H1 (cell line): ENCODE measurements at regions not wholly inside any gene's neighbourhood (a gene's known extent, or its start where the extent isn't known, plus 50 kb on each side); places are given as distances from the start of the nearest gene placed in this dataset.
A peak's percentile ranks its signal among the peaks of the same experiment; 100 is the strongest.

Experiments
- CTCF ChIA-PET: fragments of 300-600 bp; sonication (Branson Sonifier 250); formaldehyde crosslinking; loops from one replicate; lab custom pipeline; 2021; ENCODE audit not compliant: partially characterized antibody; lab: Charles Lee
- POLR2A ChIA-PET: fragments of 300-600 bp; sonication (Branson Sonifier 250); formaldehyde crosslinking; loops from one replicate; lab custom pipeline; 2021; ENCODE audit warnings: inconsistent platforms; ENCODE audit not compliant: partially characterized antibody; lab: Charles Lee
- DNase-seq, 2 experiments: peaks; one replicate each; pipeline versions ENCODE4 v3.0.0 to v3.0.0-alpha.2; 2010 to 2022; ENCODE audit warnings: low spot score in 2 of 2, low read depth in 1 of 2, mixed read lengths in 1 of 2
- FAIRE-seq: peaks from 2 replicates; lab custom pipeline; 2011; peaks lifted over from hg19 to GRCh38; lab: Jason Lieb, UNC
- H2AFZ ChIP-seq: 2 replicates; pipeline ENCODE4 v1.8.1; 2012; ENCODE audit warnings: low read length, inconsistent platforms
- H2AK5ac ChIP-seq: 2 replicates; pipeline ENCODE4 v1.6.1; 2013; ENCODE audit warnings: low read depth, low read length
- H2BK120ac ChIP-seq: replicated peaks from 2 replicates; pipeline ENCODE3; 2013; ENCODE audit warnings: low read depth, low read length, inconsistent platforms
- H2BK12ac ChIP-seq: 2 replicates; pipeline ENCODE4 v1.6.1; 2013; ENCODE audit warnings: low read depth, low read length
- H2BK15ac ChIP-seq: 2 replicates; pipeline ENCODE4 v1.6.1; 2013; ENCODE audit warnings: low read length
- H2BK20ac ChIP-seq: 2 replicates; pipeline ENCODE4 v1.6.1; 2013; ENCODE audit warnings: low read length
- H2BK5ac ChIP-seq: 2 replicates; pipeline ENCODE4 v1.6.1; 2013; ENCODE audit warnings: low read depth, low read length
- H3K14ac ChIP-seq: 2 replicates; pipeline ENCODE4 v1.6.1; 2013; ENCODE audit warnings: inconsistent platforms; ENCODE audit not compliant: insufficient read length
- H3K18ac ChIP-seq: 2 replicates; pipeline ENCODE4 v1.6.1; 2013; ENCODE audit warnings: low read length; ENCODE audit errors: extremely low read depth
- H3K23ac ChIP-seq: 2 replicates; pipeline ENCODE4 v1.6.1; 2013; ENCODE audit warnings: inconsistent platforms; ENCODE audit not compliant: insufficient read length
- H3K23me2 ChIP-seq: 2 replicates; pipeline ENCODE4 v1.6.1; 2013; ENCODE audit warnings: low read depth, low read length
- H3K27ac ChIP-seq: 2 replicates; pipeline ENCODE4 v1.6.1; 2011; ENCODE audit warnings: low read depth, low read length, inconsistent platforms
- H3K27me3 ChIP-seq, 4 experiments: replicated peaks in 1 of 4; 1 replicate in 1 of 4; 2 replicates in 3 of 4; pipeline versions ENCODE4 v1.6.1 to v1.8.1; 2011 to 2013; ENCODE audit warnings: low read length in 3 of 4, mild to moderate bottlenecking in 3 of 4, inconsistent platforms in 2 of 4, mixed read lengths in 2 of 4, moderate library complexity in 1 of 4; ENCODE audit not compliant: control insufficient read depth in 3 of 4, insufficient read depth in 3 of 4; ENCODE audit errors: extremely low read depth in 1 of 4
- H3K36me3 ChIP-seq, 4 experiments: 2 replicates each; pipeline versions ENCODE4 v1.6.1 to v1.8.1; 2011 to 2013; ENCODE audit warnings: mild to moderate bottlenecking in 4 of 4, low read length in 3 of 4, moderate library complexity in 2 of 4, control low read depth in 1 of 4, inconsistent platforms in 1 of 4; ENCODE audit not compliant: insufficient read depth in 4 of 4, control insufficient read depth in 2 of 4
- H3K4ac ChIP-seq: replicated peaks from 2 replicates; pipeline ENCODE3; 2013; ENCODE audit warnings: low read length, low read depth, mixed read lengths, inconsistent platforms; ENCODE audit not compliant: insufficient read length
- H3K4me1 ChIP-seq, 4 experiments: replicated peaks in 1 of 4; 1 replicate in 1 of 4; 2 replicates in 3 of 4; pipeline versions ENCODE4 v1.6.1 to v1.8.1; 2011 to 2013; ENCODE audit warnings: low read length in 3 of 4, inconsistent platforms in 2 of 4, mixed read lengths in 1 of 4; ENCODE audit not compliant: insufficient read depth in 4 of 4, control insufficient read depth in 3 of 4
- H3K4me2 ChIP-seq, 2 experiments: 2 replicates each; pipeline versions ENCODE4 v1.6.1 to v1.8.1; 2011 to 2013; ENCODE audit warnings: low read depth in 2 of 2, low read length in 2 of 2, control low read depth in 1 of 2, inconsistent platforms in 1 of 2, mild to moderate bottlenecking in 1 of 2; ENCODE audit not compliant: insufficient read depth in 1 of 2
- H3K4me3 ChIP-seq, 4 experiments: fragments of 200-600, 300-600 bp in 1 of 4; sonication (generic), shearing (Covaris generic), sonication (Bioruptor Twin) in 1 of 4; 2 replicates each; pipeline versions ENCODE4 v1.5.1 to v1.8.1; 2011 to 2016; ENCODE audit warnings: low read length in 4 of 4, low read depth in 3 of 4, control low read depth in 2 of 4, inconsistent platforms in 2 of 4, mild to moderate bottlenecking in 2 of 4, mixed read lengths in 1 of 4, moderate library complexity in 1 of 4; ENCODE audit not compliant: insufficient read depth in 2 of 4; ENCODE audit errors: extremely low read depth in 1 of 4
- H3K56ac ChIP-seq: replicated peaks from 2 replicates; pipeline ENCODE3; 2013; ENCODE audit warnings: low read depth, mild to moderate bottlenecking, mixed read lengths, low read length, inconsistent platforms; ENCODE audit not compliant: insufficient read length
- H3K79me1 ChIP-seq: 2 replicates; pipeline ENCODE4 v1.6.1; 2013; ENCODE audit warnings: low read depth, low read length, control low read depth
- H3K79me2 ChIP-seq, 2 experiments: 2 replicates each; pipeline versions ENCODE4 v1.6.1 to v1.8.1; 2012 to 2013; ENCODE audit warnings: low read length in 2 of 2, mild to moderate bottlenecking in 2 of 2, inconsistent platforms in 1 of 2; ENCODE audit not compliant: insufficient read depth in 2 of 2, control insufficient read depth in 1 of 2
- H3K9ac ChIP-seq, 4 experiments: replicated peaks in 1 of 4; 1 replicate in 1 of 4; 2 replicates in 3 of 4; pipeline versions ENCODE4 v1.6.1 to v1.8.1; 2011 to 2013; ENCODE audit warnings: low read depth in 3 of 4, low read length in 3 of 4, control low read depth in 2 of 4, mild to moderate bottlenecking in 2 of 4, moderate library complexity in 2 of 4, inconsistent platforms in 1 of 4; ENCODE audit errors: extremely low read depth in 1 of 4
- H3K9me3 ChIP-seq, 2 experiments: 2 replicates each; pipeline versions ENCODE4 v1.6.1 to v1.8.1; 2012 to 2013; ENCODE audit warnings: mild to moderate bottlenecking in 2 of 2, moderate library complexity in 2 of 2, control low read depth in 1 of 2, inconsistent platforms in 1 of 2, low read depth in 1 of 2, low read length in 1 of 2, mixed read lengths in 1 of 2; ENCODE audit not compliant: insufficient read depth in 2 of 2
- H4K20me1 ChIP-seq, 2 experiments: replicated peaks in 1 of 2; 2 replicates each; pipeline versions ENCODE3 to v1.8.1; 2011 to 2013; ENCODE audit warnings: inconsistent platforms in 2 of 2, low read length in 2 of 2, mild to moderate bottlenecking in 1 of 2; ENCODE audit not compliant: insufficient read depth in 2 of 2, control insufficient read depth in 1 of 2
- H4K5ac ChIP-seq: 2 replicates; pipeline ENCODE4 v1.6.1; 2013; ENCODE audit warnings: low read length, low read depth, mixed read lengths, inconsistent platforms; ENCODE audit not compliant: insufficient read length
- H4K8ac ChIP-seq: 2 replicates; pipeline ENCODE4 v1.8.0; 2013; ENCODE audit warnings: mild to moderate bottlenecking, moderate library complexity, low read length, inconsistent platforms; ENCODE audit not compliant: insufficient read depth; ENCODE audit errors: extremely low read depth
- H4K91ac ChIP-seq: replicated peaks from 2 replicates; pipeline ENCODE3; 2013; ENCODE audit warnings: low read length, mixed read lengths, inconsistent platforms; ENCODE audit not compliant: insufficient read length
- BACH1 ChIP-seq: IDR thresholded peaks from 2 replicates; pipeline ENCODE4 v1.6.1; 2012; ENCODE audit warnings: low read length, improper control_type of control experiment
- BRCA1 ChIP-seq: IDR thresholded peaks from 2 replicates; pipeline ENCODE4 v1.6.1; 2012; ENCODE audit warnings: low read depth, low read length, improper control_type of control experiment
- PHF8 ChIP-seq: fragments of 200-600 bp; sonication (generic); conservative IDR thresholded peaks from 2 replicates; pipeline ENCODE4 v1.7.1; 2012; ENCODE audit warnings: low read depth, mild to moderate bottlenecking, inconsistent platforms, low read length, moderate library complexity
- RAD21 ChIP-seq, 2 experiments: IDR thresholded peaks in 1 of 2; conservative IDR thresholded peaks in 1 of 2; 2 replicates each; pipeline ENCODE4 v1.6.1; 2011; ENCODE audit warnings: low read depth in 2 of 2, low read length in 2 of 2, improper control_type of control experiment in 1 of 2, inconsistent platforms in 1 of 2, mild to moderate bottlenecking in 1 of 2, moderate library complexity in 1 of 2
- WGBS, 2 experiments: shearing (Covaris generic) in 1 of 2; methylation state at CpG; one replicate each; pipeline versions ENCODE4 v1.1.6 to v1.1.7; 2013 to 2015; ENCODE audit warnings: low lambda C conversion rate in 2 of 2, mixed read lengths in 2 of 2, inconsistent platforms in 1 of 2, low coverage in 1 of 2, missing lambda C conversion rate in 1 of 2; ENCODE audit not compliant: insufficient replicate concordance in 2 of 2, insufficient coverage in 1 of 2, insufficient read length in 1 of 2; ENCODE audit errors: extremely low coverage in 1 of 2, missing lambda C conversion rate in 1 of 2; 5-methylcytosine and 5-hydroxymethylcytosine counted together

DNA sequence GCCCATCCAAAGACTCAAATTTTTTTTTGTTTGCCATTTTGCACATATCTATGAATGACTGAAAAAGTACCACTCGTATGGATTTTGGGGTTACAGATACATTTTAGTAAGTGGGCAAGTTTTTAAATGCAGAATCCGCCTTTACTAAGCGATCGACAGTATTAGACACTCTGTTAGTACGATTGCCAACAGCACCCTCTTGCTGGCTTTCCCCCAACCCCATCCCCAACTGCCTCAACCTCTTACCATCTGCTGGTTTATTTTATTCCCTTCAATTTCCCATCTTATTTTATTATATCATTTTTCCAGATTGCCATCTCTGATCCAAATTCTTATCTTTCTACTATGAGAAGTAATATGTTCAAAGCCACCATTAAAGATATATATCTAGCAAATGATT is 244.8 kb downstream of the LRRIQ3 start:
- no peak overlapping the region for H4K5ac ChIP-seq
- ChIA-PET CTCF (no interaction called here), POLR2A (no interaction called here)
- H2BK20ac ChIP-seq: no peak overlapping the region
- no peak overlapping the region for H3K27ac ChIP-seq
- no peaks in the 10 kb centered on the region for H3K79me2 ChIP-seq
- H3K27me3 ChIP-seq: no peaks in the 10 kb centered on the region
- no peak overlapping the region for H3K4me2 ChIP-seq
- no peaks in the 10 kb centered on the region for H3K9me3 ChIP-seq
- no peak for FAIRE-seq
- no peaks in the 10 kb centered on the region for H3K23me2 ChIP-seq
- H3K4me1 ChIP-seq: no peaks in the 10 kb centered on the region
- H2BK12ac ChIP-seq: no peak overlapping the region
- no peak overlapping the region for H3K4ac ChIP-seq
- H2BK15ac ChIP-seq: no peak overlapping the region
- no peak overlapping the region for H3K4me3 ChIP-seq
- no peaks in the 10 kb centered on the region for H3K79me1 ChIP-seq
- no peaks in the 10 kb centered on the region for H4K20me1 ChIP-seq
- no peak for TF ChIP-seq PHF8
- no peak for TF ChIP-seq BACH1
- TF ChIP-seq BRCA1: no peak
- 0 out of 4 replicates have a peak, but pooled peaks of 1 of the 2 experiments have one; percentile 2 for TF ChIP-seq RAD21 (IDR thresholded peaks at IDR 0.05 in 1 of 2, conservative IDR thresholded peaks at IDR 0.05 in 1 of 2; ENCODE audit: low read depth in 2 of 2, low read length in 2 of 2)
- H3K18ac ChIP-seq: no peak overlapping the region
- H2AK5ac ChIP-seq: no peak overlapping the region
- 94% methylated on average over 5 of the region's 5 CpGs; no CpG with 5 or more reads in 1 of the 2 experiments for WGBS, 2 experiments
- H4K91ac ChIP-seq: no peak overlapping the region
- no peak overlapping the region for H3K56ac ChIP-seq
- H2AFZ ChIP-seq: no peak overlapping the region
- no peak overlapping the region for H2BK120ac ChIP-seq
- DNase-seq: no peak
- no peak overlapping the region for H2BK5ac ChIP-seq
- no peak overlapping the region for H3K14ac ChIP-seq
- H4K8ac ChIP-seq: no peak overlapping the region
- no peaks in the 10 kb centered on the region for H3K36me3 ChIP-seq
- H3K9ac ChIP-seq: no peak overlapping the region
- no peak overlapping the region for H3K23ac ChIP-seq
